SK-N-SH (cell line): ENCODE measurements at regions not wholly inside any gene's neighbourhood (a gene's known extent, or its start where the extent isn't known, plus 50 kb on each side); places are given as distances from the start of the nearest gene placed in this dataset.

ENCODE experiments used
- EP300 ChIP-seq, 2 experiments: IDR thresholded peaks; 2 replicates each; pipeline versions ENCODE4 v1.4.0 to v1.6.1; 2012; ENCODE audit warnings: borderline replicate concordance in 1 of 2, low read depth in 1 of 2, low read length in 1 of 2
- FOXJ3 ChIP-seq: sonication (generic); formaldehyde crosslinking; IDR thresholded peaks from 2 replicates; pipeline ENCODE4 v1.5.1; 2020; ENCODE audit warnings: mild to moderate bottlenecking, missing genetic modification reagents
- FOXM1 ChIP-seq: IDR thresholded peaks from 2 replicates; pipeline ENCODE4 v1.4.0; 2012; ENCODE audit warnings: low read depth, mild to moderate bottlenecking
- JUND ChIP-seq: IDR thresholded peaks from 2 replicates; pipeline ENCODE4 v1.4.0; 2012
- MEF2A ChIP-seq: IDR thresholded peaks from 2 replicates; pipeline ENCODE4 v1.4.0; 2012; ENCODE audit warnings: low read depth, borderline replicate concordance
- NFIC ChIP-seq: IDR thresholded peaks from 2 replicates; pipeline ENCODE4 v1.4.0; 2012; ENCODE audit warnings: borderline replicate concordance
- POLR2AphosphoS5 ChIP-seq: IDR thresholded peaks from 2 replicates; pipeline ENCODE4 v1.6.1; 2012; ENCODE audit warnings: low read depth, low read length
- SMC3 ChIP-seq: IDR thresholded peaks from 2 replicates; pipeline ENCODE4 v1.6.1; 2012; ENCODE audit warnings: low read depth, low read length, improper control_type of control experiment
- TAF1 ChIP-seq: IDR thresholded peaks from 2 replicates; pipeline ENCODE4 v1.6.1; 2012; ENCODE audit warnings: low read depth, mild to moderate bottlenecking, low read length, moderate library complexity, borderline replicate concordance
- TCF12 ChIP-seq: IDR thresholded peaks from 2 replicates; pipeline ENCODE4 v1.4.0; 2012
- YY1 ChIP-seq: IDR thresholded peaks from 2 replicates; pipeline ENCODE4 v1.4.0; 2012; ENCODE audit warnings: low read depth, mild to moderate bottlenecking
- TF ChIP-seq, protein P1 (sequence below): fragments of 200-600 bp; sonication (generic); IDR thresholded peaks from 2 replicates; pipeline ENCODE4 v1.6.1; 2017; ENCODE audit warnings: antibody characterized with exemption, mild to moderate bottlenecking, moderate library complexity
- TF ChIP-seq, protein P2 (sequence below): IDR thresholded peaks from 2 replicates; pipeline ENCODE4 v1.6.1; 2012; ENCODE audit warnings: mild to moderate bottlenecking, low read depth, low read length, moderate library complexity
- TF ChIP-seq, protein P3 (sequence below): IDR thresholded peaks from 2 replicates; pipeline ENCODE4 v1.4.0; 2012; ENCODE audit warnings: low read depth

DNA sequence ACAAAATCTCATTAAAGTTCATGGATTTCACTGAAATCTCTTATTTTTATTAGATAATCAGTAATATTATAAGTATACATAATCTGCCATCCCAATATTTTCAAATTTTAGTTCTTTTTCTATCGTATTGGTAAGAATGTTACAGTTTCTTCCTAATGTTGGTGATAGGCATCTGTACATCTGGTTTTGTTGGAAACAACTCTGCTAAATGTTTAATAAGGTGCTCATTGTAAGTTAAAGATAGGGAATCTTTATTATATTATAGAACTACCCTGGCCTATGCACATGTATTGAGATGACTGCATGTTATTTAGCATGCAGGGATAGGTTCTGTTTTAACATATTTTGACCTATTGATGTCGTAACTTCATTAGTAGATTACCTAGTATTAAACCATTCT is 188.6 kb upstream of the PRPS1L1 start:
- TF ChIP-seq, protein P1, sequence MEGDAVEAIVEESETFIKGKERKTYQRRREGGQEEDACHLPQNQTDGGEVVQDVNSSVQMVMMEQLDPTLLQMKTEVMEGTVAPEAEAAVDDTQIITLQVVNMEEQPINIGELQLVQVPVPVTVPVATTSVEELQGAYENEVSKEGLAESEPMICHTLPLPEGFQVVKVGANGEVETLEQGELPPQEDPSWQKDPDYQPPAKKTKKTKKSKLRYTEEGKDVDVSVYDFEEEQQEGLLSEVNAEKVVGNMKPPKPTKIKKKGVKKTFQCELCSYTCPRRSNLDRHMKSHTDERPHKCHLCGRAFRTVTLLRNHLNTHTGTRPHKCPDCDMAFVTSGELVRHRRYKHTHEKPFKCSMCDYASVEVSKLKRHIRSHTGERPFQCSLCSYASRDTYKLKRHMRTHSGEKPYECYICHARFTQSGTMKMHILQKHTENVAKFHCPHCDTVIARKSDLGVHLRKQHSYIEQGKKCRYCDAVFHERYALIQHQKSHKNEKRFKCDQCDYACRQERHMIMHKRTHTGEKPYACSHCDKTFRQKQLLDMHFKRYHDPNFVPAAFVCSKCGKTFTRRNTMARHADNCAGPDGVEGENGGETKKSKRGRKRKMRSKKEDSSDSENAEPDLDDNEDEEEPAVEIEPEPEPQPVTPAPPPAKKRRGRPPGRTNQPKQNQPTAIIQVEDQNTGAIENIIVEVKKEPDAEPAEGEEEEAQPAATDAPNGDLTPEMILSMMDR = no peak
- TF ChIP-seq TAF1 (no peak), YY1 (no peak), POLR2AphosphoS5 (no peak), NFIC (no peak), MEF2A (no peak), TCF12 (no peak), JUND (no peak), EP300 (IDR thresholded peaks at IDR 0.05; ENCODE audit: borderline replicate concordance in 1 of 2, low read depth in 1 of 2, low read length in 1 of 2) (peak in 1 of 2 experiments; percentile 49; a peak in 1 of 4 replicates), FOXM1 (no peak), SMC3 (no peak), FOXJ3 (CRISPR knock-in tag) (no peak)
- TF ChIP-seq, protein P2, sequence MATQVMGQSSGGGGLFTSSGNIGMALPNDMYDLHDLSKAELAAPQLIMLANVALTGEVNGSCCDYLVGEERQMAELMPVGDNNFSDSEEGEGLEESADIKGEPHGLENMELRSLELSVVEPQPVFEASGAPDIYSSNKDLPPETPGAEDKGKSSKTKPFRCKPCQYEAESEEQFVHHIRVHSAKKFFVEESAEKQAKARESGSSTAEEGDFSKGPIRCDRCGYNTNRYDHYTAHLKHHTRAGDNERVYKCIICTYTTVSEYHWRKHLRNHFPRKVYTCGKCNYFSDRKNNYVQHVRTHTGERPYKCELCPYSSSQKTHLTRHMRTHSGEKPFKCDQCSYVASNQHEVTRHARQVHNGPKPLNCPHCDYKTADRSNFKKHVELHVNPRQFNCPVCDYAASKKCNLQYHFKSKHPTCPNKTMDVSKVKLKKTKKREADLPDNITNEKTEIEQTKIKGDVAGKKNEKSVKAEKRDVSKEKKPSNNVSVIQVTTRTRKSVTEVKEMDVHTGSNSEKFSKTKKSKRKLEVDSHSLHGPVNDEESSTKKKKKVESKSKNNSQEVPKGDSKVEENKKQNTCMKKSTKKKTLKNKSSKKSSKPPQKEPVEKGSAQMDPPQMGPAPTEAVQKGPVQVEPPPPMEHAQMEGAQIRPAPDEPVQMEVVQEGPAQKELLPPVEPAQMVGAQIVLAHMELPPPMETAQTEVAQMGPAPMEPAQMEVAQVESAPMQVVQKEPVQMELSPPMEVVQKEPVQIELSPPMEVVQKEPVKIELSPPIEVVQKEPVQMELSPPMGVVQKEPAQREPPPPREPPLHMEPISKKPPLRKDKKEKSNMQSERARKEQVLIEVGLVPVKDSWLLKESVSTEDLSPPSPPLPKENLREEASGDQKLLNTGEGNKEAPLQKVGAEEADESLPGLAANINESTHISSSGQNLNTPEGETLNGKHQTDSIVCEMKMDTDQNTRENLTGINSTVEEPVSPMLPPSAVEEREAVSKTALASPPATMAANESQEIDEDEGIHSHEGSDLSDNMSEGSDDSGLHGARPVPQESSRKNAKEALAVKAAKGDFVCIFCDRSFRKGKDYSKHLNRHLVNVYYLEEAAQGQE = no peak
- TF ChIP-seq, protein P3, sequence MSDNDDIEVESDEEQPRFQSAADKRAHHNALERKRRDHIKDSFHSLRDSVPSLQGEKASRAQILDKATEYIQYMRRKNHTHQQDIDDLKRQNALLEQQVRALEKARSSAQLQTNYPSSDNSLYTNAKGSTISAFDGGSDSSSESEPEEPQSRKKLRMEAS = no peak
